ENCODE measurements at regions not wholly inside any gene's neighbourhood (a gene's known extent, or its start where the extent isn't known, plus 50 kb on each side); places are given as distances from the start of the nearest gene placed in this dataset.
"Not testable (repeated sequence)": the region's sequence is repeated elsewhere in the genome, so short reads cannot be mapped to it uniquely, and the experiment has no call there.

DNA sequence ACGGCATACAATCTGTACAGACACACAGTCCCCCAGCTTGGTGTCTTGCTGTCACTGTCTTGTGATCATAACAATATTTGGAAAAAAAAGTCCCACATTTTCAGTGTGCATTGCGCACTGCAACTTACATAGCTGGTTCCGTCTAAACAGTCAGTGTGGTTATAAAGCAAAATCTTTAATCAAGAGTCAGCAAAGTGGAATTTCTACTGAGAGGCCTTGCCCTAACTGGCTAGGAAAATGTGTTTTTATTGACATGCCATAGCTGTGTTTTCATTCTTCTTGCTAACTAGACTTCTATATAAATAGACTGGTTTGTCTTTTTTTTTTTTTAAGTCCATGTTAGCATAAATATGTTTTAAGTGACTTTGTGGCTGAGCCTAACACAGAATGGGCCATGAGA, 174.8 kb downstream of the POLR2M start:
- DNase-seq (ENCODE audit: low read depth) = no peak

DNA sequence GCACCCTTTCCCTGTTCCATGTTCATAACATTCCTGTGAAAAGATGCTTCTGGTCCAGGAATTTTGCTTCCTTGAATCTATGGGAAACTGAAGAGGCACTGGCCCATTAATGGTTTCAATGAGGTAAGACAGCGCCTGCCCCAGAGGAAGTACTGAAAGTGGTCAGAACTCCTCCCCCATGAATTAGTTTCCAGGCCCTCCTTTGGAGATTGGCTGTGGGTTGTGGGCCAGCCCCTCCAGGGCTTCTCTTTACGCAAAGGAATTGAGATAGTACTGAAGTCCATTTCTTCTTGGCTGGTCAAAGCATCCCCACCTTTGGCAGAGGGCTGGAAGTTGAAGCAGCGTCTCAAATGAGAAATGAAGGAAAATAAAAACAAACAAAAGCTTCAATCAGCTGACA, 175.5 kb downstream of the POLR2M start:
- DNase-seq (ENCODE audit: low read depth) = no peak

DNA sequence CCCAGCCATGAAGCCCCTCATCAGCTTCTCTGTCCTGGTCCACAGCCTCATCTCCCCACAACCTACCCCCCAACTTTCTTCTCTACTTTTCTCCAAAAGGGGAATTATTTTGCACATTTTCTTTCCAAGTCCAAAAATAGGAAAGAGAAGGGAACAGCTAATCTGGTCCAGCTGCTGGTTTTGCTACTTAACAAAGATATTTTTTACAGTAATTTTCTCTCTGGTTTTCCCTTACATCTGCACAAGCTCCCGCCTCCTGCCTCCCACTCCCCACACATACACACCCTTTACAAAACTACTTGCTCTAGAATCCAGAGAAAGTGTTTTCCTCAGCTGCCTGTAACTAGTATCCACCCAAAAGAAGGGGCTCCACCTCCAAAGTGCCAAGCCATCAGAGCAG, 177.2 kb downstream of the POLR2M start:
- peak; percentile 11 for DNase-seq (ENCODE audit: low read depth)

DNA sequence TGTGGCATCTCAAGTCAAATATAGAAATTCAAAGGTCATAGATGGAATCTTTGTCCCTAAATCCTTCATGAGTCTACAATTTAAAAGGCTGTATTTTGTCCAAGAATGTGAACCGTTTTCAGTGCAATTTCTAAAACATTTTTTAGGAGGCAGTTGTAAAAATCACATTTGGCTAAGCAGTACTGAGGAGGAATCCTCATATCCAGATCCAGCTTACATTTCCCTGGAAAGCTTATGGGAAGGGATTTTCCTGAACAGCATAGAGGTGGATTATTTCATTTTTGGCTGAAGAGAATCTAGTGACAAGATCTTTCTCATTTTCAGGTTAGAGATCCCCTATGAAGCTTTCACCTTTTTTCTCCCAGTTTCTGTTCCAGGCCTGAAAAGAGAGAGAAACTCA, 178.4 kb downstream of the POLR2M start:
- DNase-seq (ENCODE audit: low read depth) = no peak

DNA sequence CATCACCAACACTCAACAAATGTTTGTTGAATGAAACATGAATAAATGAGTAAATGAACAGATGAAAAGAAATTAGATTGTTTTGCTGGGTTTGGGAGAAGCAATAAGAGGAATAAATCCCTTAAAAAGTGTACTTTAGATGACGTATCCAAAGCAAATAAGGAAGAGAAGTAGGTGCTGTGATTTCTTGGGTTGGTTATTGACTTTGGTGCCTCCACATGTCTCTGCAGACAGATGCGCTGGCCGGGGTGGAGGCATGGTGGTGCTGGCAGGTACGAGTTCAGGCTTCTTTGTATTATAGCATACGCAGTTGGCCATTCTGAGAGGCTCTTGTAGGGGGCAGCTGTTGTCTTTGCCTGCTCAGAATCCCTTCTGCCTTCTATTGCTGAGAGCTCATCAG, 178.9 kb downstream of the POLR2M start:
- DNase-seq (ENCODE audit: low read depth) = no peak

DNA sequence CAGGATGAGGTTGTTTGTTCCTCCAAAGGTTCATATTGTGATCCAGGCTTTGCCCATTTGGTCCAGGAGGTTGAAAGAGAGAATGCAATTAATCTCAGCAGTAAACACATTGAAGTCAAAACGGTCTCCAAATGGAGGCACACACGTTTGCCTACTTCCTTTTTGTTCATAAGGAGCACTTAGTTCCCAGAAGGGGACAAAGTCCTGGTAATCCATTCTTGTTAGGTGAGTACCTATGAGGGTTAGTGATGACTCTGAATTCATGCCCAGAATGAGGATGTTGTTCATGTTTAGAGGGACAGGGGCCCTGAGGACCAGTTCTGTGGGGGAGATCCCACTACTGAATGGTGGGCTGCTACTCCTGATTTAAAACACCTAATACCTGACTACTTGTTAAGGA, 177.7 kb downstream of the ALDH1A2 start:
- DNase-seq (ENCODE audit: low read depth) = no peak

DNA sequence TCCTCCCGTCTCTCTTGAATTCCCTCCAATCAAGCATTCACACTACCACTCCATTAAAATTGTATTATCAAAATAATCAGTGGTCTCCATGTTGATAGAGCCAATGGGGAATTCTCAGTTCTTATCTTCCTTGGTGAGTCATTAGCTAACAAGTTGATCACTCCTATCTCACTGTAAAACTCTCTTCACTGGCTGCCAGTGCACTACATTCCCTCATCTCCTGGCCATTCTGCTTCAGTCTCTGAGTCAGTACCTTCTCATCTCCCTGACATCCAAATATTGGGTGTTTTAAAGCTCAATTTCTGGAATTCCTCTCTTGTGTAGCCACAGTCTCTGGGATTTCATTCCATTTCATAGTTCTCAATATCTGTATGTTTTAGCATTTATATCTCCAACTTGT, 175.2 kb downstream of the ALDH1A2 start:
- no peak for DNase-seq (ENCODE audit: low read depth)

DNA sequence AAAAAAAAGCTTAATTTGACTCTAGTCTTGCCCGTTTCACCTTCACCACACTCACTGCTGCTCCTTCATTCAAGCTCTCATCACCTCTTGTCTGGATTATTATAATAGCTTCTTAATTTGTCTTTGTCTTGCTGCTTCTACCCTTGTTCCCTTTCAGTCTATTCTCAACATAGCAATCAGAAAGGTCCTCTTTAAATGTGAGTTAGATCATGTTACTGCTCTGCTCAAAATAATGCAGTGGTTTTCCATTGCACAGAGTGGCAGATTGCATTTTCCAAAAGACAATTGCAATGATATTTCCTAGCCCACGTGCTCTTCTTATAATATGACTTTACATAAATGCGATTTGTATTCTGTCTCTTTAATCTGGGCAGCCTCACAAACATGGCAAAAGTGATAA, 174.6 kb downstream of the ALDH1A2 start:
- no peak for DNase-seq (ENCODE audit: low read depth)

DNA sequence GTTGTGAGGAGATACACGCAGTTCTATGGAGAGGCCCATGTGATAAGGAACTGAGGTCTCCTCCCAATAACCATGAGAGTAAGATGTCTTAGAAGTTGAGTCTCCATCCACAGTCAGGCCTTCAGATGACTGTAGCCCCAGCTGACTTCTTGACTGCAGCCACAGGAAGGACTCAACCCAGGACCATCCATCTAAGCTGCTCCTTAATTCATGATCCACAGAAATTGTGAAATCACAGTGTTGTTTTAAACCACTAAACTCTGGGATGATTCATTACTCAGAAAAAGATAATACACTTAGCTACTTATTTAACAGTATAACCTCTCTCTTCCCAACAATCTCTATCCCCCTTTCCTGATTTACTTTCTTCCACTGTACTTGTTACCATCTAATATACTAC, 173.3 kb downstream of the ALDH1A2 start:
- no peak for DNase-seq (ENCODE audit: low read depth)

DNA sequence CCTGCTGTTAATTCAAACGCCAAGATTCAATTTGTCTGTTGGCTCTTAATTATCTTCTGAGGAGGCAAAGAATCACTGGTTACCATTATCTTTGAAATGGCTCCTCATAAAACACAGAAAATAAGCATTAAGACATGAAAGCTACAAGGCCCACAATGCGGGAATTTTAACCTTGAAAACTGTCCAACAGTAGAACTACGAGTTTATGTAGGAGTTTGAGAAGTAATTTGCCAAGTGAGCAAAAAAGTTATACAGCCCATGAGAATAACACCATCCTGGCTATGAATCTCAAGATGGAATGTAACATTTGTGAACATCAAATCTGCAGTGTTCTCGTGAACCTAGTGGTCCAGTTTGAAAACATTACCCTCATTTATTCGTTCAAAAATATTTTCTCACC, 172.5 kb downstream of the ALDH1A2 start:
- no peak for DNase-seq (ENCODE audit: low read depth)

DNA sequence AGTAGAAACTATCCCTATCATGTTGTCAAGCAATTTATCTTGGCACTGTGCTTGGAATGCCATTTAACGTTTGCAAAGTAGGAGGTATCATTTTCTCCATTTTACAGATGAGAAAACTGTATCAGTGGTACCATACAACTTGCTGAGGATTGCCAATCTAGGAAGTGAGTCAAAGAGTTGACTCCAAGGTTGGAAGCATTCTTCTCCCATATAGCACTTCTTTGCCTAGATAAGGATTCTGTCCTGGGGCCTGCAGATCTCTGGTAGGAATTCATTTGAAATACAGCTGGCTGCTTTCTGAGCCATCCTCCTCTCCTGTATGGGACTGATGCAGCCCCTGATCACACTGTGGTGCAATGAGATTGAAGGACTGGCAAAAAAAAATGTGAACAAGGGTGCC, 170.2 kb downstream of the ALDH1A2 start:
- DNase-seq (ENCODE audit: low read depth) = no peak

DNA sequence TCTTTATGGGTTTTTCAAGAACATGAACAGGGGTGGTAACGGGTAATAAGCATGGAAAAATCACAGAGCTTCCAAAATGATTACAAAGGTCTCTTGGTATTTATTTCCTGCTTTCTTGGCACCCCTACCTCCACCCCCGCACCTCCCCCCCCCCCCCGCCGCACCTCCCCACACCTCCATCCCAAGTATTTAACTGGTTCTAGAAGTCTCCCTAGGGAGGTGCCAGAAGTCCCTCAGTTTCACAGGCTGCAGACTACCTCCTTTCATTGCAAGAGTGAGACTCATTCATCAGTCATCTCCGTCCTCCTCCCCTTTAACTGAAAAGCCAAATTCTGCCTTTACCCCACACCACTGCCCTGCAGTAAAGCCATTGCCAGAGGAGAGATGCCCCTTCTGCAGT, 169.4 kb downstream of the ALDH1A2 start:
- DNase-seq (ENCODE audit: low read depth) = no peak

DNA sequence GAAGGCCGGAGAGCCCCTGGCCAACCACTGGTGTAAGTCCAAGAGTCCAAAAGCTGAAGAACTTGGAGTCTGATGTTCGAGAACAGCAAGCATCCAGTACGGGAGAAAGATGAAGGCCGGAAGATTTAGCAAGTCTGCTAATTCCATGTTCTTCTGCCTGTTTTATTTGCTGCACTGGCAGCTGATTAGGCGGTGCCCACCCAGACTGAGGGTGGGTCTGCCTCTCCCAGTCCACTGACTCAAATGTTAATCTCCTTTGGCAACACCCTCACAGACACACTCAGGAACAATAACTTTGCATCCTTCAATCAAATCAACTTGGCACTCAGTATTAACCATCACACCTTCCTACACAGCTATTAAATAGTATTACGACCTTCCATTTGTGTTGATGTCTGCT, 168.6 kb downstream of the ALDH1A2 start:
- not testable (repeated sequence) for DNase-seq (ENCODE audit: low read depth)

DNA sequence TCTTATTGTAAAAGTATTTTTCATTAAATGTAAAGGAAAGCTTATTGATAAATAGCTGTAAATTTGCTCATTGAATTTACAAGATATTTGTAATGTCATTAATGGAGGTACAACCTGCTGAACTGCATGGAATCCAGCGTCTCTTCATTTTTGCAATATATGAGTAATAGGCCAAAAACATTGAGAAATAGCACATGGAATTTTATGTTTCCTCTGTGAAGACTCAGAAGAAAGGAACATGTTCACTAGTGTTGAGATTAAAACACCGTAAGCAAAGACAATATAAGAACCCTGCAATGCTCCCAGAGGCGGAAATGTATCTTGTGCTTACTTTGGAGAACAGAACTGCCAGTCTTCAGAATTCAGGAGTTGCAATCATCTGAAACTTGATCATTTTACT, 167.6 kb downstream of the ALDH1A2 start:
- no peak for DNase-seq (ENCODE audit: low read depth)

DNA sequence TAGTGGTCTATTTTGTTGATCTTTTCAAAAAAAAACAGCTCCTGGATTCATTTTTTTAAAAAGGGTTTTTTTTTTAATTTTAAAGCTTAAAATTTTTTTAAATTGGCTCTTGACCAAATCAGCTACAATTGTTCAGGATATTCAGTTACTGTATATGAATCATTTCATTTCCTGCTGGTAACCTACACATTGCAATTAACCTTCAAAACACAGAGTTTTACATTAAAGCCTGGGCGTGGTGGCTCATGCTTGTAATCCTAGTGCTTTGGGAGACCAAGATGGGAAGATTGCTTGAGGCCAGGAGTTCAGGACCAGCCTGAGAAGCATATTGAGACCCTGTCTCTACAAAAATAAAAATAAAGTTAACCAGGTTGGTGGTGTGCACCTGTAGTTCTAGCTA, 163.4 kb downstream of the ALDH1A2 start:
- DNase-seq (ENCODE audit: low read depth) = no peak
